Medulla oblongata (tissue), 1 donor: ENCODE measurements at regions not wholly inside any gene's neighbourhood (a gene's known extent, or its start where the extent isn't known, plus 50 kb on each side); places are given as distances from the start of the nearest gene placed in this dataset.

Experiments used
- DNase-seq: peaks from one replicate; pipeline ENCODE4 v3.0.0-alpha.2; 2015; ENCODE audit errors: extremely low spot score

GRCh38 chr2:129702416-129703176 is 276.9 kb upstream of the RAB6C start:
- no peak for DNase-seq

DNA sequence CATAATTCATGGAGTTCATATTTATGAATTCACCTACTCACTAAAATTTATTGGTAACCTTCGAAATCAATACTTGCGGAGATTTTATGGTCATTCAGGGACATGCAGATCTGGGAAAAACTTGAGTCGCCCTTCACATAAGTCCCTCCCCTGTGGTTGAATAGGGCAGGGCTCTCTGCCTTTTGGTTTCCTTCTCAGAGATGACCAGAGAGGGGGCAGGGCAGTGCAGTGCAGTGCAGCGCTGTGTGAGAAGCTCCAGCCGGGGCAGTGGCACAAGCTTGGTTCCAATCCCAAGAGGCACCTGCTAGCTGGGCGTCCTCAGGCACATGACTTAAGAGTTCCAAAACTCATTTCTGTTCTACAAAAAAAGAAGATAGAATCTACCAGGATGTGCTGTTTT is 274.4 kb upstream of the RAB6C start:
- DNase-seq: no peak

- no peak for DNase-seq
These were observed 271.7 kb upstream of the RAB6C start for GRCh38 chr2:129707800-129708199.

DNA sequence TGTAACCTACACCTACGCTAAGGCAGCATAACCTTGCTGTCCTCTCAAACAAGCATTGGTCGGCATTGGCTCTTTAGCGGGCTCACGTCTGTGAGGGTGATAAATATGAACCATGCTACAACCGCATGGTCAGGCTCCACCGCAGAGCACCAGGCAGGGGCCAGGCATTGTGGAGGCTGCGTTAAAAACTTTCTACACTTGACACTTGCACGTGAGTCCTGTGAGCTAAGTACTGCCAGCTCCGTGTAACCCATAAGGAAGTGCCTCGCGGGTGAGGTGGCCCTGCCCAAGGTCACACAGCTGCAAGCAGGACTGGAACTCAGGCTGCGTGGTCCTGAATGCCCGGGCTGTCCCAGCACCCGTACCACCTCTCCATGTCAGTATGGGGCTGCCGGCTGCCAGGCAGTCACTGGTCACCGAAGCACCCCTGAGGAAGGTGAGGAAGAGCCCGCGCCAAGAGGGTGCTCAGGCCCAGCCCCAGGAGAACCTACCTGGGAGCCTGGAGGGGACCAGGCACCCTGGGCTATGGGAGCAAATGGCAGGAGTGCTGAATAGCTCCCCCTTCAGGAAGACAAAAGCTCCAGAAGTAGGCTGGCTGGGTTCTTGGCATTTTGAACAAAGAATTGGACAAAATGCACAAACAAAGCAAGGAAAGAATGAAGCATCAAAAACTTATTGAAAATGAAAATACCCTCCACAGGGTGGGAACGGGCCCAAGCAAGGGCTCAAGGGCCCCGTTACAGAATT is 271.1 kb upstream of the RAB6C start:
- no peak for DNase-seq

DNA sequence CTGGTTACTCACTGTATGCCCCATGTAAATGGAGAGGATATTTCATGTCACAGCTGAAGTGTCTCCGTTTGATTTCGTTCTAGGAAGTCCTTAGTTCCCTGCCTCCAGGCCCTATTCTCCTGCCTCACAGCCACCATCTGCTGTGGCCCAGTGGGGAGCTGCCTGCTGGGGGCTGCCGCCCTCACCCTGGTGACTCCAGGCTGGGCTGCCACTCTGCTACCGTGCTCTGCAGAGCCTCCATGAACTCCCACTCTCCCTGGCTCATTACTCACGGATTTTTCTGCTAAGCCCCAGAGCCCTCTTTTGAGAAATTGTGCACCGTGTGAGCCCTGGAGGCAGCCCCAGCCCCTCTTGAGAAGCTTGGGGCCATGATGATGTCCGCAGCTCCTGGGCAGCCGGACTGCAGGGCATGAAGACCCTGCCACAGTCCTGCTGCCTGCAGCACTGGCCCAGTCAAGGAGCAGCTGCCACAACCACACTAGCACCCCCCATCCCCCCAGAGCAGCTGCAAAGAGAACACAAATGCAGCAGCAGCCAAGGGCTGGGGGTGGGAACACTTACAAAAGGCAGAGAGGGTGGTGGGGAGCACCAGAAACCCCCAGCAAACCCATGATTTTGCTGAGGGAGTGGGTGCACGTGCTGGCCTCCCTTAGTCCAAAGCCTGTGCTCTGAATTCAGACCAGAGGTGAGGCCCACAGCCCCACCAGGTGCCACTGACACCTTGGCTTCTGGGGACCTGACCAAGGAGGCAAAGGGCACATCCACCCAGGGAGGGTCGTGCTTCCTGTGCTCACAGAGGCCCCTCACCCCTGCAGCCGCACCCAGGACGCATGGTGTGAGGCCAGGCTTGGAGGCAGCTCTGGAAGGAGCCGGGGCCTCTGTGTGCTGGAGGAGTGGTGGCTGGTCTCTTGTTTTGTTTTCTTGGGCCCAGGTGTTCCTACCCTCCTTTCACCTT is 270.2 kb upstream of the RAB6C start:
- DNase-seq: no peak

- DNase-seq: no peak
These were observed 269.4 kb upstream of the RAB6C start for GRCh38 chr2:129709956-129710598.

- no peak for DNase-seq
These were observed 268.6 kb upstream of the RAB6C start for GRCh38 chr2:129710670-129711495.

DNA sequence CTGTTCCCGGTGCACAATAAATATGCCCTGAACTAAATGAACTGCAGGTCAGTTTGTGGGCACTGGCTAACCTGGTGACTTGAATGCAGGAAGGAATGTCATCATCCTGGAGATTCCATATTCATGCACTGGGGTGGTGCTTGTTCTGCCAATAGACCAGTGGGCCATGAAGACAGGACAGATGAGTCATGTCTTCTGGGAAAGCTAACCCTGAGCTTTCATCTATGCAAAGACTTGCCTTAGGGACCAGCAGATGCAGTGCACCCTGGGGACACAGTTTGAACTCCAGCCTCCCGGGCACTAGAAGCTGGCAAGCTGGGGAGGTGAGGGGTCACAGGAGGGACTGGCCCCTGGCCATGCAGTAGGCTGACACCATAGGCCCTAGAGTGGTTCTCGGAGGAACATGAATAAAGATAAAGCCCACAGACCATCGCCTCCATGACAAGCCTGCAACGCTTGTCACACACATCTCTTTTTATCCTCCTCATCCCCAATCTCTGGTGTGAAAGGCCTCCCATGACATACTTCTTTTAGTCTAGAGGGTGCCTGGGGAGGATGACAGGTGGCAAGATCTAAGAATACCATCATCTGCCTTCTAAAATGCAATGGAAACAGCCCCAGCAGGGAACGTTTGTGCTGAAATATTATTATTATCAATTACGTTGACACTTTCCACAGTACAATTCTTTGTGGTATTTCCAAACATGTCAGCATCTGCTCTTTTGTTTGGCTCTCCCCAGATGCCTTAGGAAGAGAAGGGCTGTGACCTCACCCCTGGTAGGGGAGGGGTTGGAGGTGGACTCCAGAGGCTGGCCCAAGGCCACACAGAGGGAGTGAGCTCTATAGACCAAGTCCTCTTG is 267.4 kb upstream of the RAB6C start:
- no peak for DNase-seq

DNA sequence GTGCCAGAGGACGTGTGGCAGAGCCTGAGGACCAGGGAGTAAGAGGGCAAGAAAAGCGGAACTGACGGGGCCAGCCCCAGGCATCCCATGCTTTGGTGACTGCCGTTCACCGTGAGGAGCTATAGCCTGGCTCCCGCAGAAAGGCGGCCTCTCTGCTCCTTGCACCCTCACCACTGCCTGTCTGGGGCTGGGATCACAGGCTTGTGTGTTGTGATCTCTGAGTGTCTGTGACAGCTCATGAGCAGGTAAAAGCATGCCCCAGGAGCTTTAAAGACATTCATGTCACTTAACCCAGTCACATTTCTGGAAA is 266.8 kb upstream of the RAB6C start:
- no peak for DNase-seq

DNA sequence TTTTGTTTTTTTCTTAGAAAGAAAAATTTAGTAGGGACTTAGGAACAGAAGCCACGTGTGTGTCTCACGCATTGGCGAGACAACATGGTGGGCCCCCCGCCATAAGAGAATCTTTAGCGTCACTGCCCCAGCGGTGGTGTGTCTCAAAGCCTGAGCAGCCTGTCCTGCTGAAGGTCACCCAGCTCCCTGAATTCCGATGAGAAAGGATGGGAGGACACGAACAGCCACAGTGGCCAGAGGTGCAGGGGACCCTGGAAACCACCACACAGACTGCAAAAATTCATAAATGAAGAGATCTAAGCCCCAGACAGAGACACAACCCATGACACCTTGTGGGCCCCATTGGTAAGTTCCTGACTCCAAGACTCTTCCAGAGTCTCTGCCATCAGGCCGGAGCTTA is 266.1 kb upstream of the RAB6C start:
- DNase-seq: no peak

DNA sequence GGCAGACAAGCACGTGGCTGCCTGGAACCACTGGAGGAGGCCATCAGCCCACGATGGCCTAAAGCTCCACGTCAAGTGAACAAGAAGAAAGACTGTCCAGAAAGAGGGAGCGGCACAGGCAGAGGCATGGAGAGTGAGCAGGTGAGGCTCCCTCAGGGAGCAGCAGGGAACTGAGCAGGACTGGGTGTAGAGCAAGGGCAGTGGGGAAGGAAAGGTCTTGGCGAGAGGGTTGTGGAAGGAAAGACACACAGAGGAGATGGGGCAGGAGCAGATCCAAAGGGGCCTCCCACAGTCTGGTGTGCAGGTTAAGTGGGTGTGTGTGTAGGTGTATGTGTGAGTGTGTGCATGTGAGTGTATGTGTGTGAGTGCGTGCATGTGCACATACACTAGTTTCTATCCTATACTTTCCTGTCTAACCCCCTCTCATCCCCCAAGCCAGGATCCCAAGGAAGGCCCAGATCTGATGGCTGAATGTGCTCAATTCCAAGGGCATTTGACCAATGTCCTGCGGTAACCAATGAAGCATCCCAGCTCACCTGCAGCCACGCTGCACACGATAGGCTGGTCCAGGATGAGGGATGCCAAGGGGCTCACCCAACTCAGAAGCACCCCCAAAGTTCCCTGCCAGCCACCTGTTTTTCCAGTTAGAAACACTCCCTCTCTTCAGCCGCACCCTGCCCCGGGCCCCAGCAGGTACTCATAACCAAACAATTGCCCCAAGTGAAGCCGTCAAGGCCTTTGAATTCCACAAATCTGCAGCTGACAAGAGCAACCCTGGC is 262.5 kb upstream of the RAB6C start:
- DNase-seq: no peak

- no peak for DNase-seq
These were observed 261.8 kb upstream of the RAB6C start for GRCh38 chr2:129717560-129718130.

GRCh38 chr2:129719335-129719734 is 260.1 kb upstream of the RAB6C start:
- no peak for DNase-seq

GRCh38 chr2:129720360-129720759 is 259.1 kb upstream of the RAB6C start:
- no peak for DNase-seq

GRCh38 chr2:129720761-129721160 is 258.7 kb upstream of the RAB6C start:
- DNase-seq: no peak

DNA sequence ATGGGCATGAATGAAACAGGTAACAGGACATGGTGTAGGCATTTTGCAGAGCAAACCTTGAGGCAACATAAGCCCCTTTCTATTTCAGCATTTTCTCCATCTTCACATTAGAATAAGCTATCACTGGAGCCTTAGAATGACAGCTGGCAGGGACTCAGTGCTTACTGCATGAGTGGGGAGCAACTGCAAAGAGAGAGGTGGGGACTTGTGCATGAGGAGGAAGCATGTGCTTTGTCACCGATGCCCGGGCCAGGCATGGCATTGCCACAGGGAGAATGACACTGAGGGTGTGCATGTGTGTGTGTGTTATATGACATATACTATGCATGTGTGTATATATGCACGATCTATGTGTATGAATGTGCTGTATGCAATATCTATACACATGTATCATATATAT is 258.2 kb upstream of the RAB6C start:
- DNase-seq: no peak

DNA sequence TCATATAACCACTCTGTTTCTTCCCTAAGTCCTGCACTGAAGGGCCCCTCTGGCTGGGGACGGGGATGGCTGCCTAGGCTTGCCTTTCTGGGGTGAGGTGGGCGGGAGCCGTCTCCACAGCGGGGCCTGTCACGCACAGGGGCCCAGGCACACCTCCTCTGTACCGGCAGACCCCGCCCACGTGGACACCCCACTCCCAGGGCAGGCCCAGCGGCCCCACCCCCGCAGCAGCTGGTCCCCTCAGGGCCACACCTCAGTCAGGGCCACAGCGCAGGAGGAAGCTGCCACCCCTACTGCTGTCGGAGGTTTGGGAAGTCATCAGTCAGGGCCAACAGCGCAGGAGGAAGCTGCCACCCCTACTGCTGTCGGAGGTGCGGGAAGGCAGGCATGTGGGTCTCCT is 257.6 kb upstream of the RAB6C start:
- no peak for DNase-seq

DNA sequence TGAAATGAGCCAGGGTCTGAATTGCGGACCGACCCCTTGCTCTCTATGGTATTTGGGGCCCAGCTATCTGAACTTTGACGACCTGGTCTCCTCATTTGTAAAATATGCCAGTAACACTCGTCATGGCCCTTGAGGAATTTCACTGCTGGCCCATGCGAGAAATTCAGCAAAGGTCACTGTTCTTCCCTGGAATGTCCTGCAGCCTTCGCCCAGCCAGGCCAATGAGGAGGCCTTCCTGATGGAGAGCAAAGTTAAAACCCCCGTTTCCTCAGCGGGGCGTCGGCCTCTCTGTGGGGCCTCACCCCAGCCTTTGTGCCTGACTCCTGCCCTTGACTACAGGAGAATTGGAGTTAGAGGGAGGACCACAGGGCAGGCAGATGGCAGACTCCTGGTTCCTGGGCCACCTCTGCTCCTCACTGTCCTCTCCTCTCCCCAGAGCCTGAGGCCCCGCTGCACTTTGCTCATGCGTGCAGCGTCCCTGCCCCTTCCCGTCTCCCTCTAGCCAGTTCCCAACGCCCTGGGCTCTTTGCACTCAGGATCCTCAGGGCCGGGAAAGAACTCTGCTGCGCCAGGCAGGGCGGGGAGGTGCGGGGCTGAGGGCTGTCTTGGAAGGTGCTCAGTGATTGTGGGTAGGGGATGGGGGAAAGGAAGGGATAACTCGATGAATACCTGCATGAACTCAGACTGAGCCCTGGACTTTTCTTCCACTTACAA is 257.0 kb upstream of the RAB6C start:
- DNase-seq: no peak
